H1 (cell line): ENCODE measurements at regions not wholly inside any gene's neighbourhood (a gene's known extent, or its start where the extent isn't known, plus 50 kb on each side); places are given as distances from the start of the nearest gene placed in this dataset.

Source experiments
- GABPA ChIP-seq: IDR thresholded peaks from 2 replicates; pipeline ENCODE4 v1.6.1; 2011; ENCODE audit warnings: mild to moderate bottlenecking, low read length, moderate library complexity, borderline replicate concordance; ENCODE audit not compliant: insufficient read depth
- GTF2F1 ChIP-seq: IDR thresholded peaks from 2 replicates; pipeline ENCODE4 v1.6.1; 2012; ENCODE audit warnings: low read depth, low read length, improper control_type of control experiment, borderline replicate concordance
- JUN ChIP-seq: IDR thresholded peaks from 2 replicates; pipeline ENCODE4 v1.6.1; 2011; ENCODE audit warnings: low read depth, mild to moderate bottlenecking, improper control_type of control experiment, low read length
- SP2 ChIP-seq: IDR thresholded peaks from 2 replicates; pipeline ENCODE4 v1.6.1; 2012; ENCODE audit warnings: mild to moderate bottlenecking, low read length, inconsistent platforms
- SRF ChIP-seq: IDR thresholded peaks from 2 replicates; pipeline ENCODE4 v1.6.1; 2011; ENCODE audit warnings: mild to moderate bottlenecking, low read depth, low read length, moderate library complexity
- YY1 ChIP-seq: IDR thresholded peaks from 2 replicates; pipeline ENCODE4 v1.6.1; 2011; ENCODE audit warnings: low read depth, mild to moderate bottlenecking, low read length
- TF ChIP-seq, protein P1 (sequence below): fragments of 300-600 bp; sonication (generic); IDR thresholded peaks from 2 replicates; pipeline ENCODE4 v1.7.1; 2012; ENCODE audit warnings: low read length, moderate library complexity, mild to moderate bottlenecking, inconsistent platforms; ENCODE audit not compliant: insufficient replicate concordance

DNA sequence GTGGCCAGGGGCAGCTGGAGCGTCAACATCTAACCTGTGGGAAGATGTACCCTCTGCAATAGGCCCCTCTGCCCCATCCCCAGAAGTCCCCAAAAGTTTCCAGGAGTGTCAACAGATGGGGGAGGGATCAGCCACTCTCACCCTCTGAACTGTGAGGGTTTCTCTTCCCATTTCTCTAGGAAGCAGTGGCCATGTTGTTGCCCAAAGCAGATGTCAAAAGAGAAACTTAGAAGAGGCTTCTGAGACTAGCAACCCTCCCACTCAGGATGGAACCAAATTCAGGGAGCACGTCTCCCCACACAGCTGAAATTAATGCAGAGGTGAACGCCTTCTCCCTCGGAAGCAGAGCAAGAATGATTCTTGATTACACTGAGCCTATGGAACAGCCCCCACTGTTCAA lies 70.3 kb downstream of the ARL4C start (continued):
- TF ChIP-seq, protein P1, sequence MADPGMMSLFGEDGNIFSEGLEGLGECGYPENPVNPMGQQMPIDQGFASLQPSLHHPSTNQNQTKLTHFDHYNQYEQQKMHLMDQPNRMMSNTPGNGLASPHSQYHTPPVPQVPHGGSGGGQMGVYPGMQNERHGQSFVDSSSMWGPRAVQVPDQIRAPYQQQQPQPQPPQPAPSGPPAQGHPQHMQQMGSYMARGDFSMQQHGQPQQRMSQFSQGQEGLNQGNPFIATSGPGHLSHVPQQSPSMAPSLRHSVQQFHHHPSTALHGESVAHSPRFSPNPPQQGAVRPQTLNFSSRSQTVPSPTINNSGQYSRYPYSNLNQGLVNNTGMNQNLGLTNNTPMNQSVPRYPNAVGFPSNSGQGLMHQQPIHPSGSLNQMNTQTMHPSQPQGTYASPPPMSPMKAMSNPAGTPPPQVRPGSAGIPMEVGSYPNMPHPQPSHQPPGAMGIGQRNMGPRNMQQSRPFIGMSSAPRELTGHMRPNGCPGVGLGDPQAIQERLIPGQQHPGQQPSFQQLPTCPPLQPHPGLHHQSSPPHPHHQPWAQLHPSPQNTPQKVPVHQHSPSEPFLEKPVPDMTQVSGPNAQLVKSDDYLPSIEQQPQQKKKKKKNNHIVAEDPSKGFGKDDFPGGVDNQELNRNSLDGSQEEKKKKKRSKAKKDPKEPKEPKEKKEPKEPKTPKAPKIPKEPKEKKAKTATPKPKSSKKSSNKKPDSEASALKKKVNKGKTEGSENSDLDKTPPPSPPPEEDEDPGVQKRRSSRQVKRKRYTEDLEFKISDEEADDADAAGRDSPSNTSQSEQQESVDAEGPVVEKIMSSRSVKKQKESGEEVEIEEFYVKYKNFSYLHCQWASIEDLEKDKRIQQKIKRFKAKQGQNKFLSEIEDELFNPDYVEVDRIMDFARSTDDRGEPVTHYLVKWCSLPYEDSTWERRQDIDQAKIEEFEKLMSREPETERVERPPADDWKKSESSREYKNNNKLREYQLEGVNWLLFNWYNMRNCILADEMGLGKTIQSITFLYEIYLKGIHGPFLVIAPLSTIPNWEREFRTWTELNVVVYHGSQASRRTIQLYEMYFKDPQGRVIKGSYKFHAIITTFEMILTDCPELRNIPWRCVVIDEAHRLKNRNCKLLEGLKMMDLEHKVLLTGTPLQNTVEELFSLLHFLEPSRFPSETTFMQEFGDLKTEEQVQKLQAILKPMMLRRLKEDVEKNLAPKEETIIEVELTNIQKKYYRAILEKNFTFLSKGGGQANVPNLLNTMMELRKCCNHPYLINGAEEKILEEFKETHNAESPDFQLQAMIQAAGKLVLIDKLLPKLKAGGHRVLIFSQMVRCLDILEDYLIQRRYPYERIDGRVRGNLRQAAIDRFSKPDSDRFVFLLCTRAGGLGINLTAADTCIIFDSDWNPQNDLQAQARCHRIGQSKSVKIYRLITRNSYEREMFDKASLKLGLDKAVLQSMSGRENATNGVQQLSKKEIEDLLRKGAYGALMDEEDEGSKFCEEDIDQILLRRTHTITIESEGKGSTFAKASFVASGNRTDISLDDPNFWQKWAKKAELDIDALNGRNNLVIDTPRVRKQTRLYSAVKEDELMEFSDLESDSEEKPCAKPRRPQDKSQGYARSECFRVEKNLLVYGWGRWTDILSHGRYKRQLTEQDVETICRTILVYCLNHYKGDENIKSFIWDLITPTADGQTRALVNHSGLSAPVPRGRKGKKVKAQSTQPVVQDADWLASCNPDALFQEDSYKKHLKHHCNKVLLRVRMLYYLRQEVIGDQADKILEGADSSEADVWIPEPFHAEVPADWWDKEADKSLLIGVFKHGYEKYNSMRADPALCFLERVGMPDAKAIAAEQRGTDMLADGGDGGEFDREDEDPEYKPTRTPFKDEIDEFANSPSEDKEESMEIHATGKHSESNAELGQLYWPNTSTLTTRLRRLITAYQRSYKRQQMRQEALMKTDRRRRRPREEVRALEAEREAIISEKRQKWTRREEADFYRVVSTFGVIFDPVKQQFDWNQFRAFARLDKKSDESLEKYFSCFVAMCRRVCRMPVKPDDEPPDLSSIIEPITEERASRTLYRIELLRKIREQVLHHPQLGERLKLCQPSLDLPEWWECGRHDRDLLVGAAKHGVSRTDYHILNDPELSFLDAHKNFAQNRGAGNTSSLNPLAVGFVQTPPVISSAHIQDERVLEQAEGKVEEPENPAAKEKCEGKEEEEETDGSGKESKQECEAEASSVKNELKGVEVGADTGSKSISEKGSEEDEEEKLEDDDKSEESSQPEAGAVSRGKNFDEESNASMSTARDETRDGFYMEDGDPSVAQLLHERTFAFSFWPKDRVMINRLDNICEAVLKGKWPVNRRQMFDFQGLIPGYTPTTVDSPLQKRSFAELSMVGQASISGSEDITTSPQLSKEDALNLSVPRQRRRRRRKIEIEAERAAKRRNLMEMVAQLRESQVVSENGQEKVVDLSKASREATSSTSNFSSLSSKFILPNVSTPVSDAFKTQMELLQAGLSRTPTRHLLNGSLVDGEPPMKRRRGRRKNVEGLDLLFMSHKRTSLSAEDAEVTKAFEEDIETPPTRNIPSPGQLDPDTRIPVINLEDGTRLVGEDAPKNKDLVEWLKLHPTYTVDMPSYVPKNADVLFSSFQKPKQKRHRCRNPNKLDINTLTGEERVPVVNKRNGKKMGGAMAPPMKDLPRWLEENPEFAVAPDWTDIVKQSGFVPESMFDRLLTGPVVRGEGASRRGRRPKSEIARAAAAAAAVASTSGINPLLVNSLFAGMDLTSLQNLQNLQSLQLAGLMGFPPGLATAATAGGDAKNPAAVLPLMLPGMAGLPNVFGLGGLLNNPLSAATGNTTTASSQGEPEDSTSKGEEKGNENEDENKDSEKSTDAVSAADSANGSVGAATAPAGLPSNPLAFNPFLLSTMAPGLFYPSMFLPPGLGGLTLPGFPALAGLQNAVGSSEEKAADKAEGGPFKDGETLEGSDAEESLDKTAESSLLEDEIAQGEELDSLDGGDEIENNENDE, result no peak
- TF ChIP-seq SRF (no peak), GABPA (no peak), GTF2F1 (no peak), JUN (no peak), YY1 (no peak), SP2 (no peak)
